Neural cell (in vitro differentiated cells): ENCODE measurements at regions not wholly inside any gene's neighbourhood (a gene's known extent, or its start where the extent isn't known, plus 50 kb on each side); places are given as distances from the start of the nearest gene placed in this dataset.

Source experiments
- H2AFZ ChIP-seq: fragments of 200-600, 300-800 bp; sonication (generic), shearing (Covaris generic); 2 replicates; pipeline ENCODE4 v1.6.0; 2014; ENCODE audit warnings: low read depth, mild to moderate bottlenecking, antibody characterized with exemption, low read length, moderate library complexity
- H3F3A ChIP-seq: fragments of 200-600 bp; shearing (Covaris generic); 2 replicates; pipeline ENCODE4 v1.6.1; 2016; ENCODE audit warnings: mild to moderate bottlenecking, moderate library complexity, mixed read lengths, antibody characterized with exemption, low read length; ENCODE audit not compliant: insufficient read depth, poor library complexity, severe bottlenecking
- H3K27ac ChIP-seq: fragments of 200-600, 300-800 bp; sonication (generic), shearing (Covaris generic); 2 replicates; pipeline ENCODE4 v1.5.1; 2014; ENCODE audit warnings: mild to moderate bottlenecking, low read length, moderate library complexity
- H3K27me3 ChIP-seq: fragments of 300-800, 200-600 bp; sonication (generic), shearing (Covaris generic); 2 replicates; pipeline ENCODE4 v1.6.0; 2014; ENCODE audit warnings: mild to moderate bottlenecking, low read depth, low read length, moderate library complexity; ENCODE audit not compliant: insufficient read depth
- H3K36me3 ChIP-seq: fragments of 300-800, 200-600 bp; sonication (generic), shearing (Covaris generic); 2 replicates; pipeline ENCODE4 v1.5.1; 2014; ENCODE audit warnings: mild to moderate bottlenecking, antibody characterized with exemption, low read length, moderate library complexity; ENCODE audit not compliant: insufficient read depth
- H3K4me2 ChIP-seq: fragments of 300-800, 200-600 bp; sonication (generic), shearing (Covaris generic); 2 replicates; pipeline ENCODE4 v1.6.0; 2014; ENCODE audit warnings: mild to moderate bottlenecking, low read length
- H3K4me3 ChIP-seq: fragments of 300-800, 200-600 bp; sonication (generic), shearing (Covaris generic); 2 replicates; pipeline ENCODE4 v1.5.1; 2014; ENCODE audit warnings: mild to moderate bottlenecking, low read length, moderate library complexity
- H3K79me2 ChIP-seq: fragments of 200-600 bp; shearing (Covaris generic); replicated peaks from 2 replicates; pipeline ENCODE4 v1.6.0; 2014; ENCODE audit warnings: mild to moderate bottlenecking, low read length, moderate library complexity; ENCODE audit not compliant: insufficient read depth
- H3K9ac ChIP-seq: fragments of 300-800, 200-600 bp; sonication (generic), shearing (Covaris generic); 2 replicates; pipeline ENCODE4 v1.6.1; 2016; ENCODE audit warnings: mild to moderate bottlenecking, low read length, mixed read lengths
- H3K9me2 ChIP-seq: fragments of 200-600 bp; shearing (Covaris generic); 2 replicates; pipeline ENCODE4 v1.6.1; 2016; ENCODE audit warnings: mild to moderate bottlenecking, low read length, mixed read lengths; ENCODE audit not compliant: insufficient read depth
- H3K9me3 ChIP-seq: fragments of 200-600, 300-800 bp; sonication (generic), shearing (Covaris generic); 2 replicates; pipeline ENCODE4 v1.6.1; 2016; ENCODE audit warnings: mild to moderate bottlenecking, mixed run types, low read length, moderate library complexity, mixed read lengths
- H4K20me1 ChIP-seq: fragments of 200-600 bp; shearing (Covaris generic); 2 replicates; pipeline ENCODE4 v1.6.1; 2016; ENCODE audit warnings: mild to moderate bottlenecking, mixed run types; ENCODE audit not compliant: insufficient read depth
- EP300 ChIP-seq: fragments of 450-650 bp; conservative IDR thresholded peaks from 2 replicates; pipeline ENCODE4 v1.6.1; 2014; ENCODE audit warnings: antibody characterized with exemption, mild to moderate bottlenecking, moderate library complexity; ENCODE audit not compliant: poor library complexity, severe bottlenecking
- EZH2 ChIP-seq: fragments of 200-600, 300-800 bp; shearing (Covaris generic), sonication (generic); IDR thresholded peaks from 2 replicates; pipeline ENCODE4 v1.6.1; 2014; ENCODE audit warnings: antibody characterized with exemption, low read length, borderline replicate concordance, mild to moderate bottlenecking; ENCODE audit not compliant: insufficient read depth, poor library complexity, severe bottlenecking
- MXI1 ChIP-seq: fragments of 450-650 bp; conservative IDR thresholded peaks from 2 replicates; pipeline ENCODE4 v1.6.1; 2014; ENCODE audit warnings: antibody characterized with exemption, mild to moderate bottlenecking; ENCODE audit not compliant: poor library complexity, severe bottlenecking
- POLR2AphosphoS5 ChIP-seq: IDR thresholded peaks from 2 replicates; pipeline ENCODE4 v1.6.1; 2012
- RAD21 ChIP-seq: fragments of 450-650 bp; conservative IDR thresholded peaks from 2 replicates; pipeline ENCODE4 v1.6.1; 2014; ENCODE audit warnings: antibody characterized with exemption, mild to moderate bottlenecking, moderate library complexity
- SMC3 ChIP-seq: fragments of 450-650 bp; conservative IDR thresholded peaks from 2 replicates; pipeline ENCODE4 v1.6.1; 2014; ENCODE audit warnings: antibody characterized with exemption, mild to moderate bottlenecking, moderate library complexity; ENCODE audit not compliant: poor library complexity
- TAF1 ChIP-seq: IDR thresholded peaks from 2 replicates; pipeline ENCODE4 v1.6.1; 2012; ENCODE audit warnings: low read depth
- TF ChIP-seq, protein P1 (sequence below): IDR thresholded peaks from 2 replicates; pipeline ENCODE4 v1.6.1; 2012; ENCODE audit warnings: borderline replicate concordance
- TF ChIP-seq, protein P2 (sequence below): fragments of 450-650 bp; IDR thresholded peaks from 2 replicates; pipeline ENCODE4 v1.5.1; 2014; ENCODE audit warnings: antibody characterized with exemption, mild to moderate bottlenecking, moderate library complexity; ENCODE audit not compliant: poor library complexity, severe bottlenecking

DNA sequence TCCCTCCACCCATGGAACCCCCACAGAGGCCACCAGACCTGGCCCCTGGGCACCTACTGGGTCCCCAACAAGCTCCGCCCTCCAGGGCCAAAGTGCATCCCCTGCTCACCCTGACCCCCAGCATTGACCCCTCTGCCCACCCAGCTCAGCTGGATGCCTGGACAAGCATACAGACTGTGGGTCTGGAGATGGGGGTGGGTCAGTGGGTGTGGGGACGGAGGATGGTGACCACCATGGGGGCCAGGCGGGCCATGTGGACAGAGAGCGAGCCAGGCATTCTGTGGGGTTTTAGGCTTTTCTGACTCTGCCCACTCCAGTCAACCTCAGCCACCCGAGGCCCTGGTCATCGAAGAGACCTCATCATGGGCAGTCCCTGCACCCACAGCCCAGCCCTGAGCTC lies 183.7 kb downstream of the BRD1 start:
- no peaks in the 10 kb centered on the region for H4K20me1 ChIP-seq
- no peaks in the 10 kb centered on the region for H3F3A ChIP-seq
- no peaks in the 10 kb centered on the region for H3K79me2 ChIP-seq
- H3K9me2 ChIP-seq = no peaks in the 10 kb centered on the region
- no peak overlapping the region for H3K9ac ChIP-seq
- no peaks in the 10 kb centered on the region for H3K9me3 ChIP-seq
- no peak for TF ChIP-seq EP300
- TF ChIP-seq, protein P1, sequence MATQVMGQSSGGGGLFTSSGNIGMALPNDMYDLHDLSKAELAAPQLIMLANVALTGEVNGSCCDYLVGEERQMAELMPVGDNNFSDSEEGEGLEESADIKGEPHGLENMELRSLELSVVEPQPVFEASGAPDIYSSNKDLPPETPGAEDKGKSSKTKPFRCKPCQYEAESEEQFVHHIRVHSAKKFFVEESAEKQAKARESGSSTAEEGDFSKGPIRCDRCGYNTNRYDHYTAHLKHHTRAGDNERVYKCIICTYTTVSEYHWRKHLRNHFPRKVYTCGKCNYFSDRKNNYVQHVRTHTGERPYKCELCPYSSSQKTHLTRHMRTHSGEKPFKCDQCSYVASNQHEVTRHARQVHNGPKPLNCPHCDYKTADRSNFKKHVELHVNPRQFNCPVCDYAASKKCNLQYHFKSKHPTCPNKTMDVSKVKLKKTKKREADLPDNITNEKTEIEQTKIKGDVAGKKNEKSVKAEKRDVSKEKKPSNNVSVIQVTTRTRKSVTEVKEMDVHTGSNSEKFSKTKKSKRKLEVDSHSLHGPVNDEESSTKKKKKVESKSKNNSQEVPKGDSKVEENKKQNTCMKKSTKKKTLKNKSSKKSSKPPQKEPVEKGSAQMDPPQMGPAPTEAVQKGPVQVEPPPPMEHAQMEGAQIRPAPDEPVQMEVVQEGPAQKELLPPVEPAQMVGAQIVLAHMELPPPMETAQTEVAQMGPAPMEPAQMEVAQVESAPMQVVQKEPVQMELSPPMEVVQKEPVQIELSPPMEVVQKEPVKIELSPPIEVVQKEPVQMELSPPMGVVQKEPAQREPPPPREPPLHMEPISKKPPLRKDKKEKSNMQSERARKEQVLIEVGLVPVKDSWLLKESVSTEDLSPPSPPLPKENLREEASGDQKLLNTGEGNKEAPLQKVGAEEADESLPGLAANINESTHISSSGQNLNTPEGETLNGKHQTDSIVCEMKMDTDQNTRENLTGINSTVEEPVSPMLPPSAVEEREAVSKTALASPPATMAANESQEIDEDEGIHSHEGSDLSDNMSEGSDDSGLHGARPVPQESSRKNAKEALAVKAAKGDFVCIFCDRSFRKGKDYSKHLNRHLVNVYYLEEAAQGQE = no peak
- TF ChIP-seq TAF1 = no peak
- TF ChIP-seq POLR2AphosphoS5 = no peak
- TF ChIP-seq, protein P2, sequence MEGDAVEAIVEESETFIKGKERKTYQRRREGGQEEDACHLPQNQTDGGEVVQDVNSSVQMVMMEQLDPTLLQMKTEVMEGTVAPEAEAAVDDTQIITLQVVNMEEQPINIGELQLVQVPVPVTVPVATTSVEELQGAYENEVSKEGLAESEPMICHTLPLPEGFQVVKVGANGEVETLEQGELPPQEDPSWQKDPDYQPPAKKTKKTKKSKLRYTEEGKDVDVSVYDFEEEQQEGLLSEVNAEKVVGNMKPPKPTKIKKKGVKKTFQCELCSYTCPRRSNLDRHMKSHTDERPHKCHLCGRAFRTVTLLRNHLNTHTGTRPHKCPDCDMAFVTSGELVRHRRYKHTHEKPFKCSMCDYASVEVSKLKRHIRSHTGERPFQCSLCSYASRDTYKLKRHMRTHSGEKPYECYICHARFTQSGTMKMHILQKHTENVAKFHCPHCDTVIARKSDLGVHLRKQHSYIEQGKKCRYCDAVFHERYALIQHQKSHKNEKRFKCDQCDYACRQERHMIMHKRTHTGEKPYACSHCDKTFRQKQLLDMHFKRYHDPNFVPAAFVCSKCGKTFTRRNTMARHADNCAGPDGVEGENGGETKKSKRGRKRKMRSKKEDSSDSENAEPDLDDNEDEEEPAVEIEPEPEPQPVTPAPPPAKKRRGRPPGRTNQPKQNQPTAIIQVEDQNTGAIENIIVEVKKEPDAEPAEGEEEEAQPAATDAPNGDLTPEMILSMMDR = no peak
- TF ChIP-seq EZH2 = no peak
- TF ChIP-seq SMC3 = no peak
- TF ChIP-seq RAD21 = no peak
- TF ChIP-seq MXI1 = no peak
- H3K36me3 ChIP-seq = no peaks in the 10 kb centered on the region
- H3K4me2 ChIP-seq = no peak overlapping the region
- H3K27ac ChIP-seq = no peak overlapping the region
- no peaks in the 10 kb centered on the region for H3K27me3 ChIP-seq
- H3K4me3 ChIP-seq = no peak overlapping the region
- H2AFZ ChIP-seq = no peak overlapping the region

DNA sequence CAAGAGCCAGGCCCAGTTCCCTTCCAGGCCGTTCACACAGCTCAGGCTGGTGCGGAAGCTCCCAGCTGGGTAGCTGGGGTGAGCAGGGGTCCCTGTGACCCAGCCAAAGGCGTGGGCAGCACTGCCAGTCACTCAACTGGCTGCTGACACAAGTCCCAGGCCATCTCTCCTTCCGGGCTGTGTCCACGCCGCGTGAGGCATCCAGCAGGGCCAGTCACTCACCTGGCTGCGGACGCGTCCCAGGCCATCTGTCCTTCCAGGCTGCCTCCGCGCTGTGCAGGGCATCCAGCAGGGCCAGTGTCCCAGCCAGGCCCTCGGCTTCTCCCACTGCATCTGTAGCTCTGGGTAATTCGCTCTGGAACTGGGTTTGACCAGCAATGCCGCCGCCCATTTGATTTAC lies 184.2 kb downstream of the BRD1 start:
- H3K4me2 ChIP-seq = no peak overlapping the region
- H3F3A ChIP-seq = no peaks in the 10 kb centered on the region
- H3K4me3 ChIP-seq = no peak overlapping the region
- H4K20me1 ChIP-seq = no peaks in the 10 kb centered on the region
- H3K79me2 ChIP-seq = no peaks in the 10 kb centered on the region
- H3K36me3 ChIP-seq = no peaks in the 10 kb centered on the region
- H3K9me3 ChIP-seq = no peaks in the 10 kb centered on the region
- H2AFZ ChIP-seq = no peak overlapping the region
- H3K27ac ChIP-seq = no peak overlapping the region
- no peaks in the 10 kb centered on the region for H3K27me3 ChIP-seq
- no peaks in the 10 kb centered on the region for H3K9me2 ChIP-seq
- H3K9ac ChIP-seq = no peak overlapping the region
- no peak for TF ChIP-seq TAF1
- no peak for TF ChIP-seq EZH2
- TF ChIP-seq, protein P2 = no peak
- TF ChIP-seq MXI1 = no peak
- TF ChIP-seq POLR2AphosphoS5 = no peak
